ENCODE measurements at regions not wholly inside any gene's neighbourhood (a gene's known extent, or its start where the extent isn't known, plus 50 kb on each side); places are given as distances from the start of the nearest gene placed in this dataset.

GRCh38 chr2:2874805-2875204 is 502.8 kb downstream of the EIPR1 start:
- Histone ChIP-seq H3K4me3 (ENCODE audit: control extremely low read depth in 1 of 5, extremely low read depth in 1 of 5, insufficient read depth in 1 of 5, low read depth in 2 of 5, low read length in 4 of 5) (no peak overlapping the region), H3K36me3 (replicated peaks in 1 of 2; ENCODE audit: control extremely low read depth in 1 of 2, control insufficient read depth in 1 of 2, extremely low read depth in 1 of 2, insufficient read depth in 2 of 2, low read length in 1 of 2) (no peaks in the 10 kb centered on the region), H3K4me1 (ENCODE audit: control insufficient read depth in 2 of 2, insufficient read depth in 2 of 2, low read length in 2 of 2) (peaks cover 8% of the 10 kb centered on the region in 2 donors), H3K27ac (ENCODE audit: low read length in 2 of 2) (no peak overlapping the region), H3K4me2 (replicated peaks; ENCODE audit: low read depth, low read length, poor library complexity, severe bottlenecking) (no peak overlapping the region), H2AFZ (ENCODE audit: insufficient read depth, low read depth, low read length, poor library complexity, severe bottlenecking) (no peak overlapping the region), H3K9ac (ENCODE audit: low read length) (no peak overlapping the region), H3K9me3 (ENCODE audit: control extremely low read depth in 1 of 3, control insufficient read depth in 2 of 3, insufficient read depth in 1 of 3, low read length in 2 of 3) (peaks cover 0 to 17% (median 0%) of the 10 kb centered on the region in 3 donors), H3K79me2 (ENCODE audit: control insufficient read depth, insufficient read depth, low read length) (no peaks in the 10 kb centered on the region), H4K20me1 (ENCODE audit: control insufficient read depth, insufficient read depth, low read length, poor library complexity, severe bottlenecking) (no peaks in the 10 kb centered on the region), H3K27me3 (replicated peaks in 1 of 4; ENCODE audit: control extremely low read depth in 1 of 4, control insufficient read depth in 3 of 4, insufficient read depth in 4 of 4, low read length in 3 of 4) (no peaks in the 10 kb centered on the region)
- TF ChIP-seq CTCF (IDR thresholded peaks at IDR 0.05) = no peak
- TF ChIP-seq EZH2 (IDR thresholded peaks at IDR 0.05; ENCODE audit: borderline replicate concordance, insufficient read depth, low read depth, low read length, poor library complexity, severe bottlenecking) = no peak
- no peak overlapping the region for H3K27ac Mint-ChIP-seq
- no peaks in the 10 kb centered on the region for H3K27me3 Mint-ChIP-seq
- WGBS (ENCODE audit: insufficient coverage) = 83% methylated on average over 10 of the region's 12 CpGs
- ChIA-PET POLR2A (no interaction called here), CTCF (no interaction called here)
- peaks cover 6% of the 10 kb centered on the region for H3K4me1 Mint-ChIP-seq
- H3K4me3 Mint-ChIP-seq = no peak overlapping the region
- H3K9me3 Mint-ChIP-seq (ENCODE audit: insufficient read depth) = no peaks in the 10 kb centered on the region
- ATAC-seq (ENCODE audit: low read depth) = no peak
- intact Hi-C loops (cut with micrococcal nuclease) = no loop called here
- no peak for DNase-seq

GRCh38 chr2:2874341-2874740 is 503.3 kb downstream of the EIPR1 start:
- no peak overlapping the region for H2AFZ ChIP-seq (ENCODE audit: insufficient read depth, low read depth, low read length, poor library complexity, severe bottlenecking)
- H4K20me1 ChIP-seq (ENCODE audit: control insufficient read depth, insufficient read depth, low read length, poor library complexity, severe bottlenecking) = no peaks in the 10 kb centered on the region
- H3K4me3 Mint-ChIP-seq = no peak overlapping the region
- ChIA-PET CTCF (no interaction called here), POLR2A (no interaction called here)
- H3K4me1 Mint-ChIP-seq = peaks cover 2% of the 10 kb centered on the region
- H3K9me3 ChIP-seq (ENCODE audit: control extremely low read depth in 1 of 3, control insufficient read depth in 2 of 3, insufficient read depth in 1 of 3, low read length in 2 of 3) = peaks cover 0 to 17% (median 0%) of the 10 kb centered on the region in 3 donors
- intact Hi-C loops (cut with micrococcal nuclease) = no loop called here
- 92% methylated on average over 9 of the region's 10 CpGs for WGBS (ENCODE audit: insufficient coverage)
- no peak overlapping the region for H3K4me3 ChIP-seq (ENCODE audit: control extremely low read depth in 1 of 5, extremely low read depth in 1 of 5, insufficient read depth in 1 of 5, low read depth in 2 of 5, low read length in 4 of 5)
- H3K9me3 Mint-ChIP-seq (ENCODE audit: insufficient read depth) = no peaks in the 10 kb centered on the region
- H3K4me2 ChIP-seq (replicated peaks; ENCODE audit: low read depth, low read length, poor library complexity, severe bottlenecking) = no peak overlapping the region
- H3K27ac Mint-ChIP-seq = no peak overlapping the region
- H3K79me2 ChIP-seq (ENCODE audit: control insufficient read depth, insufficient read depth, low read length) = no peaks in the 10 kb centered on the region
- ATAC-seq (ENCODE audit: low read depth) = no peak
- TF ChIP-seq CTCF (IDR thresholded peaks at IDR 0.05) (no peak), EZH2 (IDR thresholded peaks at IDR 0.05; ENCODE audit: borderline replicate concordance, insufficient read depth, low read depth, low read length, poor library complexity, severe bottlenecking) (no peak)
- H3K27ac ChIP-seq (ENCODE audit: low read length in 2 of 2) = no peak overlapping the region
- H3K27me3 Mint-ChIP-seq = no peaks in the 10 kb centered on the region
- DNase-seq = no peak
- no peaks in the 10 kb centered on the region for H3K36me3 ChIP-seq (replicated peaks in 1 of 2; ENCODE audit: control extremely low read depth in 1 of 2, control insufficient read depth in 1 of 2, extremely low read depth in 1 of 2, insufficient read depth in 2 of 2, low read length in 1 of 2)
- H3K9ac ChIP-seq (ENCODE audit: low read length) = no peak overlapping the region
- H3K4me1 ChIP-seq (ENCODE audit: control insufficient read depth in 2 of 2, insufficient read depth in 2 of 2, low read length in 2 of 2) = peaks cover 3 to 4% of the 10 kb centered on the region in 2 donors
- H3K27me3 ChIP-seq (replicated peaks in 1 of 4; ENCODE audit: control extremely low read depth in 1 of 4, control insufficient read depth in 3 of 4, insufficient read depth in 4 of 4, low read length in 3 of 4) = no peaks in the 10 kb centered on the region
